NT2/D1 (cell line): ENCODE measurements at regions not wholly inside any gene's neighbourhood (a gene's known extent, or its start where the extent isn't known, plus 50 kb on each side); places are given as distances from the start of the nearest gene placed in this dataset.

Experiments
- SUZ12 ChIP-seq: IDR thresholded peaks from 2 replicates; pipeline ENCODE4 v1.6.1; 2011; ENCODE audit not compliant: insufficient read length, insufficient read depth; ENCODE audit errors: extremely low read depth
- YY1 ChIP-seq: IDR thresholded peaks from 2 replicates; pipeline ENCODE4 v1.6.1; 2011; ENCODE audit not compliant: insufficient read length, insufficient read depth
- ZNF274 ChIP-seq: IDR thresholded peaks from 2 replicates; pipeline ENCODE4 v1.6.1; 2011; ENCODE audit warnings: mild to moderate bottlenecking, low read depth, low read length

- no peak for TF ChIP-seq YY1
- no peak for TF ChIP-seq ZNF274
- TF ChIP-seq SUZ12: no peak
Observed at GRCh38 chr13:71967990-71968389, 101.0 kb upstream of the DACH1 start.
